ENCODE measurements at regions not wholly inside any gene's neighbourhood (a gene's known extent, or its start where the extent isn't known, plus 50 kb on each side); places are given as distances from the start of the nearest gene placed in this dataset.
A peak's percentile ranks its signal among the peaks of the same experiment; 100 is the strongest.

GRCh38 chr14:106821119-106821518 lies 1294.7 kb downstream of the TMEM121 start:
- DNase-seq (ENCODE audit: low spot score) (no peak), ATAC-seq (no peak)

- no peak for ATAC-seq
- no peak for DNase-seq (ENCODE audit: low spot score)
These were observed 1296.5 kb downstream of the TMEM121 start for GRCh38 chr14:106822905-106823304.

DNA sequence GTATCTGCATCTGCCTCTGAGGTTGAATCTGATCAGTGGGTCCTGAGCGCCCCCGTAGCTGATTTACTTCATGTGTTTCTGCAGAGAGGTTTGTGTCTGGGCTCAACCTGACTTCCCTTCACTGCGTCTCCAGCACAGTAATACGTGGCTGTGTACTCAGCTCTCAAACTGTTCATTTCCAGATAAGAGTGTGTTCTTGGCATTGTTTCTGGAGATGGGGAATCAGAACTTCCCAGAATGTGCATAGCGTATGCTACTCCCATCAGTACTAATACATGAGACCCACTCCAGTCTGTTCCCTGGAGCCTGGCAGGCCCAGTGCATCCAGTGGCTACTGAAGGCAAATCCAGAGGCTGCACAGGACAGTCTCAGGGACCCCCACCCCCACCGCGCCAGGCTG lies 1297.2 kb downstream of the TMEM121 start:
- DNase-seq (ENCODE audit: low spot score) (no peak), ATAC-seq (no peak)

- DNase-seq (ENCODE audit: low spot score) (no peak), ATAC-seq (no peak)
These were observed 1300.5 kb downstream of the TMEM121 start for GRCh38 chr14:106826833-106827369.

- DNase-seq (ENCODE audit: low spot score) (no peak), ATAC-seq (peak; percentile 42)
These were observed 1304.9 kb downstream of the TMEM121 start for GRCh38 chr14:106831322-106831720.

- DNase-seq (ENCODE audit: low spot score) = no peak
- ATAC-seq = no peak
These were observed 1311.5 kb downstream of the TMEM121 start for GRCh38 chr14:106837870-106838269.

- DNase-seq (ENCODE audit: low spot score) (no peak), ATAC-seq (no peak)
These were observed 1312.8 kb downstream of the TMEM121 start for GRCh38 chr14:106838991-106839769.

- ATAC-seq = no peak
- DNase-seq (ENCODE audit: low spot score) = no peak
These were observed 1313.9 kb downstream of the TMEM121 start for GRCh38 chr14:106840258-106840657.

DNA sequence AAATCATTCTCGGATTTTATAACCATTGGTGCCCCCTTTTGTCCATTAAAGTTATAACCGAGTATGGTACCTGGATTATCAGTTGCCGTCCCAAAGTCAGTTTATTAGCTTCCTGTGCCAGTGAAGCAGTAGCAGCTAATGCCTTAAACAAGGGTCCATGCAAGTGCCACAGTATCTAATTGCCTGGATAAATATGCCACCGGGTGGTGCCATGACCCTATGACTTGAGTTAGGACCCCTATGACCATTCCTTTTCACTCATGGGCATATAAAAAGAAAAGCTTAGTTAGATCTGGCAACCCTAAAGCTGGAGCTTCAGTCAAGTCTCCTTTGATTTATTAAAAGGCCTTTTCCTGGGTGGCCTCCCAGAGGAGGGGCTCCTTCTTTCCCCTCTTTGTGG lies 1314.6 kb downstream of the TMEM121 start:
- ATAC-seq (no peak), DNase-seq (ENCODE audit: low spot score) (no peak)

GRCh38 chr14:106841701-106842100 lies 1315.3 kb downstream of the TMEM121 start:
- DNase-seq (ENCODE audit: low spot score) (no peak), ATAC-seq (no peak)

DNA sequence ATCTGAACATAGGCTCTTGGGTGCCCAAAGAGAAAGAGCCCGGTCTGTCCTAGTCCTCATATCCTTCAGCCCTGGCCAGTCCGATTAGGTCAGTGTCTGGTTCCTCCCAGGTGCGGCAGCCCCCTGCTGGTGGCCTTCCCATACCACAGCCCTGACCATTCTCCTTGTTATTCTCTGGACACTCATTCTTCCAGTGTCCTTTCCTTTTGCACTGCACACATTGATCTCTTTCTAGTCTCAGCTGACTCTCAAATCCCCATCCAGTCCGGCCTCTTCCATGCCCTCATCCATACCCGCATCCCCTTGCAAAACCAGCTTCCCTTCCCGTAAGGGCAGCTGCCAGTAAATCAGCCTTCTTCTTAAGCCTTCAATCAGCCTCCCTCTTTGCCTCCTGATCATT lies 1316.3 kb downstream of the TMEM121 start:
- DNase-seq (ENCODE audit: low spot score) (peak; percentile 59), ATAC-seq (peak; percentile 69)

DNA sequence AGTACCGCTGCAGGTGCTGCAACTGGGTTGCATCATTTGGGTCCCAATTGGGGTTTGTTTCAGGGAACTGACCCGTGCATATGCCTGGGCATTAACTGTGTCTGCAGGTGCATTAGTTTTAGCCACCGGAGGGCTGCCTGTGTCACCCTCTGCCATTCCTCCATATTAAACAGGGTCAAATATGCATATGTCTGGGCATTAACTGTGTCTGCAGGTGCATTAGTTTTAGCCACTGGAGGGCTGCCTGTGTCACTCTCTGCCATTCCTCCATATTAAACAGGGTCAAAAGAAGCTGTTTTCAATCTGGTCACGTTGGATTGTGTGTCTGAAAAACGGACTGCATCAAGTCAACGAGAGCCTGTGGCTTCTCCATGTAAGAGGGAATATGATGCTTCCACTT lies 1317.0 kb downstream of the TMEM121 start:
- ATAC-seq (peak; percentile 5), DNase-seq (ENCODE audit: low spot score) (no peak)

GRCh38 chr14:106843951-106844483 lies 1317.6 kb downstream of the TMEM121 start:
- DNase-seq (ENCODE audit: low spot score) = peak; percentile 55
- peak; percentile 41 for ATAC-seq

- ATAC-seq = peak; percentile 83
These were observed 1318.4 kb downstream of the TMEM121 start for GRCh38 chr14:106844608-106845285.

DNA sequence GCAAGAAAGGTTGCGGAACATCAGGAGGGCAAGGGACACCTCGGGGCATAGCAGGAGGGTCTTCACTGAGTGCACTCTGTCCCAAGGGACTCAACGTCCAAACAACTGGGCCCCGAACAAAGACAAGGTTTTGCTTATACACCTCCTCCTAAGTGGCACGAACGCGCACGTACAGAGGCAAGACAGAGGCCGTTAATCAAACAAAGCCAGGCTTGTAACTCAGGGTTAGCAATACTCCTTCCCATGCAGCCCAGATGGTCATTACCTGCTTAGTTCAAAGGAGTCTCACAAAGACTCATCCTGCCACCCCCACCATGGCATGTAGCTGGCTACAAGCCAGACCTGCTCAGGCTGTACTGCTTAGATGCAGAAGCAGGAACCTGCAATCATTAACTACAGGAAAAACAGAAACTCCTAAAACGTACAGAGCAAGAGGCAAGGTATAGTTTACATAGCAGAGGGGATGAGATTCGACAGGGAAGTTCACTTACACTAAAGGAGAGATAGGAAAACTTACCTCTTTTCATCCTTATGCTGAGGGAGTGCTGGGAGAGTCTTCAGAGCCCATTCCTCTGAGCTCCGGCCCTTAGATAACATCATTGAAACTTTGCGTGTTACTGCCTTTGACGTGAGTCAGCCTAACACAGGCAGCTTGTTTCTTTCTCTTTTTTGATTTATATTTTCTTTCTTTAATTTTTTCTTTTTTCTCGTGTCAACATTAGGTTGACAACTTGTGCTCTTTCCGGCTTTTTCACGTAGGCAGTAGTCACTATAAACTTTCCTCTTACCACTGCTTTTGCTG lies 1319.1 kb downstream of the TMEM121 start:
- ATAC-seq (peak; percentile 45), DNase-seq (ENCODE audit: low spot score) (peak; percentile 71)

More at GRCh38 chr14:106844608-106845285, 1318.4 kb downstream of the TMEM121 start:
- DNase-seq (ENCODE audit: low spot score) = peak; percentile 82

DNA sequence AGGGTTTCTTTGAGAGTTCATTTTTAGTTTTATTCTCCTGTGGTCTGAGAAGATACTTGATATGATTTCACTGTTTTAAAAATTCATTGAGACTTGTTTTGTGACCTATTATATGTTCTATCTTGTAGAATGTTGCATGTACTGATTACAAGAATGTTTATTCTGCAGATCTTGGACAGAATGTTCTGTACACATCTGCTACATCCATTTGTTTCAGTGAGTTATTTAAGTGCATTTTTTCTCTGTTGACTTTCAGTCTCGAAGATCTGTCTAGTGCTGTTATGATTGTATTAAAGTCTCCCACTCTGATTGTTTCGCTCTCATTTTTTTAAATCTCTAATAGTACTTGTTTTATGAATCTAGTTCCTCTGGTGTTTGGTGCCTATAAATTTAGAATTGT lies 1319.8 kb downstream of the TMEM121 start:
- DNase-seq (ENCODE audit: low spot score) = no peak
- ATAC-seq = no peak

DNA sequence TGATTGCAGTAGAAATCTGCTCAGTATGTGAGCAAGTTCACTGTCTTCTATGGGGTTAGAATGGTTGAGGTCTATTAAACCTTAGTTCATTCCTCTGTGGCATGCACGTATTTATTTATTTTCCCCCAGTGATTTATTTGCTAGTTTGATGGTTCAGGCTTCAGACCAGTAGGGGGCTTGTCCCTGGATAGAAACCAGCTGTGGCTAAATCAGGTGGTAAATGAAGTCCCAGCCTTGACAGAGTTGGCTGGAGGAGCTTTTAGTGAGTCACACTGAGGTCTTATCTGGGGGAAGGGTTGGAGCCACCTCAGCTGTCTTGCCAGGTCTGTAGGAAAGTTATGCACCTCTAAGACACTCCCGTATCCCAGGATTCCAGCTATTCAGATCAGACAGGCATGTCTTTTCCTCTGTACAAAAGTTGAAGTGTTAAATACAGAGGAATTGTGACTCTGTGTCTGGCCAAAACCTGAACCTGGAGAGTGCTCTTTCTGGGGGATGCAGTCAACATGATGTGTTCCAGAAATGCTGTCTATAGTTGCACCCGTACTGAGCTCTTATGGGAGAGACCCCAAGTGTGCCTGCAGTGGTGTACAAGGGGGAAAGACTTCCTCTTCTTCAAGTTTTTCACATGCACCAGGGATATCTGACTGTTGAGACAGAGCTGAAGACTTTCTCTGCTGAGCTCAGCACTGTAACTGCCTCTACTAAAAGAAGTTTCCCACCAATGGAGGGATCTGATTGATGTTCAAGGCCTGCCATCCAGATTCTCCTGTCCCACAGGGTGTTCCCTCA lies 1322.1 kb downstream of the TMEM121 start:
- ATAC-seq (no peak), DNase-seq (ENCODE audit: low spot score) (no peak)

- DNase-seq (ENCODE audit: low spot score) (no peak), ATAC-seq (no peak)
These were observed 1324.8 kb downstream of the TMEM121 start for GRCh38 chr14:106850913-106851825.

Data from left lobe of liver (tissue), 2 donors.